NB4 (cell line): ENCODE measurements at regions not wholly inside any gene's neighbourhood (a gene's known extent, or its start where the extent isn't known, plus 50 kb on each side); places are given as distances from the start of the nearest gene placed in this dataset.

ENCODE experiments used
- DNase-seq: peaks from one replicate; pipeline ENCODE4 v3.0.0; 2010; ENCODE audit warnings: low read depth
- H3K4me3 ChIP-seq: one replicate; pipeline ENCODE4 v1.5.1; 2011; ENCODE audit warnings: mild to moderate bottlenecking, low read depth, low read length, moderate library complexity
- MYC ChIP-seq: IDR thresholded peaks from 2 replicates; pipeline ENCODE4 v1.6.1; 2011; ENCODE audit warnings: low read depth, low read length
- POLR2A ChIP-seq: IDR thresholded peaks from 2 replicates; pipeline ENCODE4 v1.6.1; 2011; ENCODE audit warnings: mild to moderate bottlenecking; ENCODE audit not compliant: insufficient read length; ENCODE audit errors: extremely low read depth
- TF ChIP-seq, protein P1 (sequence below): IDR thresholded peaks from one replicate; pipeline ENCODE4 v1.5.1; 2012; ENCODE audit warnings: low read depth, low read length
- TF ChIP-seq, protein P2 (sequence below): IDR thresholded peaks from 2 replicates; pipeline ENCODE4 v1.6.1; 2011; ENCODE audit warnings: low read depth, low read length

DNA sequence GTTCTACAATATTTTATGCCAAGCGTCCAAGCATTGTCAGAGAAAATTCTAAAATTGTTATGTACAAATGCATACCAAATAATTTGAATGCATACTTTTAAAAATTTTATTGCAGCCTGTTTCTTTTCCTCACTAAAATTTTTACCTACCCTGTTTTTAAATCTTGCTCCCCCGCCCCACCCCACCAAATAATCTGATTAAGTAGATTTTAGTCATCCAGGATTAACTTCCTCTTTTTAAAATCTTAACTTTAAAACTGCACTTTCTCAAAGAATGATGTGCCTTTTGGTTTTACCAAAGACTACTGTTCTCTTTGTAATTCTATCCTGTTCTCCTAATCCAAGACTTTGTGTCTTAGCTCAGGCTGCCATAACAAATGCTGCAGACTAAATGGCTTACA lies 269.4 kb upstream of the FN1 start:
- TF ChIP-seq POLR2A, result no peak
- TF ChIP-seq, protein P1, sequence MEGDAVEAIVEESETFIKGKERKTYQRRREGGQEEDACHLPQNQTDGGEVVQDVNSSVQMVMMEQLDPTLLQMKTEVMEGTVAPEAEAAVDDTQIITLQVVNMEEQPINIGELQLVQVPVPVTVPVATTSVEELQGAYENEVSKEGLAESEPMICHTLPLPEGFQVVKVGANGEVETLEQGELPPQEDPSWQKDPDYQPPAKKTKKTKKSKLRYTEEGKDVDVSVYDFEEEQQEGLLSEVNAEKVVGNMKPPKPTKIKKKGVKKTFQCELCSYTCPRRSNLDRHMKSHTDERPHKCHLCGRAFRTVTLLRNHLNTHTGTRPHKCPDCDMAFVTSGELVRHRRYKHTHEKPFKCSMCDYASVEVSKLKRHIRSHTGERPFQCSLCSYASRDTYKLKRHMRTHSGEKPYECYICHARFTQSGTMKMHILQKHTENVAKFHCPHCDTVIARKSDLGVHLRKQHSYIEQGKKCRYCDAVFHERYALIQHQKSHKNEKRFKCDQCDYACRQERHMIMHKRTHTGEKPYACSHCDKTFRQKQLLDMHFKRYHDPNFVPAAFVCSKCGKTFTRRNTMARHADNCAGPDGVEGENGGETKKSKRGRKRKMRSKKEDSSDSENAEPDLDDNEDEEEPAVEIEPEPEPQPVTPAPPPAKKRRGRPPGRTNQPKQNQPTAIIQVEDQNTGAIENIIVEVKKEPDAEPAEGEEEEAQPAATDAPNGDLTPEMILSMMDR, result no peak
- TF ChIP-seq MYC, result no peak
- TF ChIP-seq, protein P2, sequence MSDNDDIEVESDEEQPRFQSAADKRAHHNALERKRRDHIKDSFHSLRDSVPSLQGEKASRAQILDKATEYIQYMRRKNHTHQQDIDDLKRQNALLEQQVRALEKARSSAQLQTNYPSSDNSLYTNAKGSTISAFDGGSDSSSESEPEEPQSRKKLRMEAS, result no peak
- H3K4me3 ChIP-seq, result no peak overlapping the region
- no peak for DNase-seq

DNA sequence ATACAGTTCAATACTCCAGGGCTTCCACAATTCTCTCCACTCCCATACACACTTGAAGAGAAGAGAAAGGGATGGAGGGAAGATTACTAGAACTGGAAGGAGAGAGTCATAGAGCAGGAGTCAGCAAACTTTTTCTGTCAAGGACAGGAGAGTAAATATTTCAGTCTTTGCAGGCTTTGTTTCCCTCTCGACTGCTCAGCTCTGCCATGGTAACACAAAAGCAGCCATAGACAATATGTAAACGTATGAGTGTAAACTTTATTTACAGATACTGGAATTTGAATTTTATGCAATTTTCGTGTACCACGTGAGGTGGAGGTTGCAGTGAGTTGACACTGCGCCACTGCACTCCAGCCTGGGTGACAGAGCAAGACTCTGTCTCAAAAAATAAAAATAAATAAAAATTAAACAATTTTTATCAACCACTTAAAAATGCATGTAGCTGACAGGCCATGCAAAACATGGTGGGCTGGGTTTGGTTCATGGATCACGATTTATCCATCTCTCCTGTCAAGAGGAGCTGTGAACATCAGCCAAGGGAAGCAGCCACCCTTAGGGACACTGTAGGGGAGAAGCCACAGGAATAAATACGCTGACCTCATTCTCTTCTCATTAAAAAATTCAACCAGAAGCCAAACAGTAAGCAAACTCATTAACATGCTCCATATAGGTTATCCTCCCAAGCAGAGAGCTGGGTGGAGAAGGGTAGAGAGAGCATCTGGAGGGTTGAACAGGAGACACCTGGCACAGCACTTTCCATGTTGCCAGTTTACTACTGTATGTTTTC lies 266.4 kb upstream of the FN1 start:
- TF ChIP-seq, protein P1, result no peak
- TF ChIP-seq MYC (no peak), POLR2A (no peak)
- TF ChIP-seq, protein P2, result no peak
- no peak overlapping the region for H3K4me3 ChIP-seq
- DNase-seq, result no peak

DNA sequence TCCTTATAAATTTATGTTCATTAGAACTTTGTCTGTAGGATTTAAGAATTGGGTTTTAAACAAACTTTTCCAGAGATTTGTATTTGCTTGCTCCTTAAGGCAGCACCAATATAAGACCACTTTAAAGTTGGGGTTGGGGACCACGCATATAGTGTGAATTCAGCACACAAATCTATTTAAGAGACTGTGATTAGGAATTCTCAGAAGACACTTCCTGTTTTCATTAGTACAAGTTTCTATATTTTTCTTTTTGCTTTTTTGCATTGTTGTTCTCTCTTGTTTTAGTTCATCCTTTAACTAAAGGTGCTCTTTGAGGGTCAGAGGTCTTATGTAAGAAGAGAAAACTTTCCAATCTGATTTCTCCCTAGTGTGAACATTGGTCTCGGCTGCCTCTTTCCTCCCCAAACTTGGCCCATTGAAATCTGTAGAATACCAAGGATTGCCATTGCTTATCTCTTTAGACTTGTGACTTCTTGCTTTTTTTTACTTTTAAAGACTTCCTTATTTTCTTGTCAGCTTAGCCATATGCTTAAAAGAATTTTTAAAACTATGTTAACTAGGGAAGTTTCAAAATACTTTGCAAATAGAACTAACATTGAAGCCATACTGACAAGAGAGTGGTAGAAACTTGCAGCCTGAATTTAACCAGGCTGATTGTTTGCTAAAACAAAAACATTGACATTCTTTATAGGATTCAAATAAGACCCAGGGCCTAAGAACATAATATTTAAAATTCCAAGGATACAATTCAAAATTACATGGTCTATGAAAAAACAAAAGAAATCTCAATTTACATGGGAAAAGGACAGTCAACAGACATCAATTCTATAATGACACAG lies 264.1 kb upstream of the FN1 start:
- no peak for DNase-seq
- H3K4me3 ChIP-seq, result no peak overlapping the region
- TF ChIP-seq, protein P2, result no peak
- TF ChIP-seq POLR2A (no peak), MYC (no peak)
- TF ChIP-seq, protein P1, result no peak

DNA sequence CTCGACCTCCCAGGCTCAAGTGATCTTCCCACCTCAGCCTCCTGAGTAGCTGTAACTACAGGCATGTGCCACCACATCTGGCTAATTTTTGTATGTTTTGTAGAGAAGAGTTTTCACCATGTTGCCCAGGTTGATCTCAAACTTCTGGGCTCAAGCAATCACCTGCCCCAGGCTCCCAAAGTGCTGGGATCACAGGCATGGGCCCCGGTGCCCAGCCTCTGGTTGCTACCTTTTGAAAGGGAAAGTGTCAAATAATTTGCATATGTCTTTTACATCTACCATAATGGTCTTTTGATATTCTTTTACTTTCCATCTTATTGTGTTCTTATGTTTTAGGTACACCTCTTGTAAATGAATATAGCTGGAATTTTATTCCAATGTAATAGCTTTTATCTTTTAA lies 263.1 kb upstream of the FN1 start:
- TF ChIP-seq POLR2A (no peak), MYC (no peak)
- TF ChIP-seq, protein P2, result no peak
- TF ChIP-seq, protein P1, result no peak
- DNase-seq, result no peak
- H3K4me3 ChIP-seq, result no peak overlapping the region

DNA sequence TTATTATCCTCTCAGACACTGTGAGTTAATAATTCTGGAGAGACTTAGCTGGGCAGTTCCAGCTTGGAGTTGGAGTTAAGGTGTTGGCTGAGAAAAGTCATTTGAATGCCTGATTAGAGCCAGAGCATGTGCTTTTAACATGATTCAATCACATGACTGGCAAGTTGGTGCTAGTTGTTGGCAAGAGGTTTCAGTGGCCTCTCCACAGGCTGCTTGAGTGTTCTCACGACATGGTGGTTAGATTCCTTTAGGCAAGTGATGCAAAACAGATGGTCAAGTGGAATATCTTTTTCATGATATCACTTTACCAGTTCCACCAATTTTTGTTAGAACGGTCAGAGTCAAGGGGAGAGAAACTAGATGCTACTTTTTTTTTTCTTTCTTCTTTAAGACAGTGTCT lies 262.7 kb upstream of the FN1 start:
- H3K4me3 ChIP-seq, result no peak overlapping the region
- no peak for DNase-seq
- TF ChIP-seq POLR2A (no peak), MYC (no peak)
- TF ChIP-seq, protein P2, result no peak
- TF ChIP-seq, protein P1, result no peak
